Thyroid gland (tissue), 4 donors: ENCODE measurements at regions not wholly inside any gene's neighbourhood (a gene's known extent, or its start where the extent isn't known, plus 50 kb on each side); places are given as distances from the start of the nearest gene placed in this dataset.

Experiments
- CTCF ChIP-seq, 6 experiments: fragments of 200-600 bp in 3 of 6; fragments of 450-650 bp in 3 of 6; sonication (generic) in 3 of 6; IDR thresholded peaks; one replicate each; pipeline ENCODE4 v1.5.1; 2016 to 2019; ENCODE audit warnings: antibody characterized with exemption in 6 of 6, mild to moderate bottlenecking in 2 of 6, inconsistent platforms in 1 of 6, moderate library complexity in 1 of 6
- POLR2A ChIP-seq, 2 donors: fragments of 450-650 bp; IDR thresholded peaks; one replicate each; pipeline ENCODE4 v1.6.1; 2017; ENCODE audit warnings: antibody characterized with exemption in 2 of 2, mild to moderate bottlenecking in 2 of 2, moderate library complexity in 1 of 2

GRCh38 chr16:87125206-87126155 lies 191.7 kb downstream of the C16orf95 start:
- TF ChIP-seq CTCF (IDR thresholded peaks at IDR 0.05): no peak
- no peak for TF ChIP-seq POLR2A (IDR thresholded peaks at IDR 0.05)
